ENCODE measurements at regions not wholly inside any gene's neighbourhood (a gene's known extent, or its start where the extent isn't known, plus 50 kb on each side); places are given as distances from the start of the nearest gene placed in this dataset.

- Histone ChIP-seq H3K9me1 (replicated peaks; ENCODE audit: control insufficient read depth, extremely low read depth, insufficient read depth, low read length) (no peaks in the 10 kb centered on the region), H3K27ac (ENCODE audit: insufficient read depth, low read depth, low read length) (no peak overlapping the region), H3K27me3 (ENCODE audit: control insufficient read depth in 2 of 2, insufficient read depth in 2 of 2, low read length in 2 of 2) (no peaks in the 10 kb centered on the region), H3K36me3 (ENCODE audit: control insufficient read depth in 2 of 2, extremely low read depth in 1 of 2, insufficient read depth in 2 of 2, low read length in 2 of 2) (no peaks in the 10 kb centered on the region), H3K4me1 (ENCODE audit: control insufficient read depth, extremely low read depth, insufficient read depth, low read length) (no peaks in the 10 kb centered on the region), H2AFZ (ENCODE audit: low read depth, low read length) (no peak overlapping the region), H4K20me1 (replicated peaks; ENCODE audit: control insufficient read depth, extremely low read depth, insufficient read depth, low read length) (no peaks in the 10 kb centered on the region), H3K9me3 (replicated peaks; ENCODE audit: control insufficient read depth, insufficient read depth, low read length) (no peaks in the 10 kb centered on the region), H3K4me3 (replicated peaks in 1 of 3; ENCODE audit: insufficient read depth in 1 of 3, low read depth in 1 of 3, low read length in 3 of 3) (no peak overlapping the region), H3K79me2 (ENCODE audit: control insufficient read depth, insufficient read depth, low read length) (no peaks in the 10 kb centered on the region), H3K9ac (replicated peaks; ENCODE audit: extremely low read depth, insufficient read depth, low read length) (no peak overlapping the region), H3K4me2 (ENCODE audit: insufficient read depth, low read length) (no peak overlapping the region)
- TF ChIP-seq GATA2 (IDR thresholded peaks at IDR 0.05; ENCODE audit: insufficient read depth, insufficient read length, low read depth, low read length): no peak
- TF ChIP-seq JUN (IDR thresholded peaks at IDR 0.05; ENCODE audit: borderline replicate concordance, insufficient read depth, insufficient read length, low read depth): no peak
- no peak for TF ChIP-seq POLR2AphosphoS5 (IDR thresholded peaks at IDR 0.05; ENCODE audit: insufficient read depth, low read depth, low read length)
- no peak for TF ChIP-seq POLR2A (IDR thresholded peaks at IDR 0.05; ENCODE audit: low read depth, low read length)
- TF ChIP-seq MYC (IDR thresholded peaks at IDR 0.05; ENCODE audit: low read depth, low read length): no peak
- no peak for TF ChIP-seq CTCF (IDR thresholded peaks at IDR 0.05; ENCODE audit: extremely low read depth in 1 of 2, insufficient read depth in 1 of 2, low read depth in 1 of 2, low read length in 2 of 2)
- no peak for TF ChIP-seq MAX (IDR thresholded peaks at IDR 0.05; ENCODE audit: insufficient read depth, insufficient read length)
- TF ChIP-seq EZH2 (IDR thresholded peaks at IDR 0.05; ENCODE audit: borderline replicate concordance, low read depth, low read length, severe bottlenecking): no peak
- dilution Hi-C loops (cut with MboI; ENCODE audit: extremely low pct_ligation_motif_present, low sequenced_read_pairs): no loop called here
- POLR2A ChIA-PET: no interaction called here
- BruUV-seq (replicated peaks): no TSS peak
- CTCF ChIA-PET: no interaction called here
- no peak for DNase-seq (ENCODE audit: low read depth, low spot score)
- FAIRE-seq: no peak
- intact Hi-C loops (cut with micrococcal nuclease): no loop called here
These were observed 83.2 kb upstream of the PBX1 start for GRCh38 chr1:164475834-164476233.
